Endothelial cell of umbilical vein (primary cell): ENCODE measurements at regions not wholly inside any gene's neighbourhood (a gene's known extent, or its start where the extent isn't known, plus 50 kb on each side); places are given as distances from the start of the nearest gene placed in this dataset.

ENCODE experiments used
- EZH2 ChIP-seq: IDR thresholded peaks from 2 replicates; pipeline ENCODE4 v1.6.1; 2012; ENCODE audit warnings: borderline replicate concordance, low read depth, mild to moderate bottlenecking, moderate library complexity, low read length, inconsistent platforms; ENCODE audit not compliant: severe bottlenecking
- GATA2 ChIP-seq: IDR thresholded peaks from 2 replicates; pipeline ENCODE4 v1.7.0; 2011; ENCODE audit warnings: low read depth, mild to moderate bottlenecking, moderate library complexity, mixed read lengths, low read length; ENCODE audit not compliant: insufficient read length, insufficient read depth
- MYC ChIP-seq: IDR thresholded peaks from one replicate; pipeline ENCODE4 v1.6.1; 2011; ENCODE audit warnings: mild to moderate bottlenecking, low read depth, low read length
- POLR2A ChIP-seq: IDR thresholded peaks from 2 replicates; pipeline ENCODE4 v1.6.1; 2012; ENCODE audit warnings: low read depth, mild to moderate bottlenecking, control low read depth, low read length
- POLR2AphosphoS5 ChIP-seq: IDR thresholded peaks from 2 replicates; pipeline ENCODE4 v1.6.1; 2012; ENCODE audit warnings: low read depth, mild to moderate bottlenecking, control low read depth, low read length, moderate library complexity; ENCODE audit not compliant: insufficient read depth
- TF ChIP-seq, protein P1 (sequence below), 2 donors: IDR thresholded peaks; 1 replicate in 1 of 2; 2 replicates in 1 of 2; pipeline ENCODE4 v1.5.1; 2011; ENCODE audit warnings: low read length in 2 of 2, mild to moderate bottlenecking in 2 of 2, moderate library complexity in 2 of 2, control low read depth in 1 of 2, inconsistent platforms in 1 of 2, low read depth in 1 of 2; ENCODE audit not compliant: insufficient read depth in 1 of 2; ENCODE audit errors: extremely low read depth in 1 of 2
- TF ChIP-seq, protein P2 (sequence below): IDR thresholded peaks from 2 replicates; pipeline ENCODE4 v1.6.1; 2011; ENCODE audit not compliant: insufficient read depth, insufficient read length

DNA sequence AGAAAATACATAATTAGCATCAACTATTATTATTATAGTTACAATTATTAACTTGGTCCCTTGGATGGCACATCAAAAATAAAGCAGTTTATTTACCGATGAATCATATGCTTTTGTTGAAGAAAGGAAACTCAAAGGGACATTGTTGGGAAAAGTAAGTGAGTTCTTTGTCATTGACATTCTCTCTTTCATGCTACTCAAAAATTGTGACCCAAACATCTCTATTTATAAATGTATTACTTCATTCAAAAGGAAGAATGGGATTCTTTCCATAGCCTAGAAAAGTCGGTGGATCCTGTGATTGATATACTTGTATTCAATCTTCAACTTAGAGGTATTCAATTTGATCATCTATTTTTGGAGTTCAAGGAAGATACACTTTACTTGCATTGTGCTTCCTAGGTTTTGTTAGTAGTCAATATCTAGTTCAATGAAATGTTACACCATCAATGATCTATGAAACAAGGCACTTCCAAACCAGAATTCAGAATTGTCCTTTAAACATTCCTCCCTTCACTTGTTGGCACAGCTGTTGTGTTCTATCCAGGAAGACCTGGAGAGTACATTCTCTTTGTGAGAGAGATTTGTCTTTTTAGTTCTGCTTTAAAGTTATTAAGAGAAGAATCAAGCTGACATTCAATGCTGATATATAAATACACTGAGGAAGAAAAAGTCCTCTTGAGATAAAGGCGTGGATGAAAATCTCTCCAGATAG lies 235.2 kb downstream of the TMEM26 start:
- TF ChIP-seq, protein P1, sequence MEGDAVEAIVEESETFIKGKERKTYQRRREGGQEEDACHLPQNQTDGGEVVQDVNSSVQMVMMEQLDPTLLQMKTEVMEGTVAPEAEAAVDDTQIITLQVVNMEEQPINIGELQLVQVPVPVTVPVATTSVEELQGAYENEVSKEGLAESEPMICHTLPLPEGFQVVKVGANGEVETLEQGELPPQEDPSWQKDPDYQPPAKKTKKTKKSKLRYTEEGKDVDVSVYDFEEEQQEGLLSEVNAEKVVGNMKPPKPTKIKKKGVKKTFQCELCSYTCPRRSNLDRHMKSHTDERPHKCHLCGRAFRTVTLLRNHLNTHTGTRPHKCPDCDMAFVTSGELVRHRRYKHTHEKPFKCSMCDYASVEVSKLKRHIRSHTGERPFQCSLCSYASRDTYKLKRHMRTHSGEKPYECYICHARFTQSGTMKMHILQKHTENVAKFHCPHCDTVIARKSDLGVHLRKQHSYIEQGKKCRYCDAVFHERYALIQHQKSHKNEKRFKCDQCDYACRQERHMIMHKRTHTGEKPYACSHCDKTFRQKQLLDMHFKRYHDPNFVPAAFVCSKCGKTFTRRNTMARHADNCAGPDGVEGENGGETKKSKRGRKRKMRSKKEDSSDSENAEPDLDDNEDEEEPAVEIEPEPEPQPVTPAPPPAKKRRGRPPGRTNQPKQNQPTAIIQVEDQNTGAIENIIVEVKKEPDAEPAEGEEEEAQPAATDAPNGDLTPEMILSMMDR (IDR thresholded peaks at IDR 0.05; ENCODE audit: extremely low read depth in 1 of 2, insufficient read depth in 1 of 2, low read depth in 1 of 2, low read length in 2 of 2), result no peak
- TF ChIP-seq GATA2, result no peak
- no peak for TF ChIP-seq POLR2A
- TF ChIP-seq EZH2, result no peak
- TF ChIP-seq, protein P2, sequence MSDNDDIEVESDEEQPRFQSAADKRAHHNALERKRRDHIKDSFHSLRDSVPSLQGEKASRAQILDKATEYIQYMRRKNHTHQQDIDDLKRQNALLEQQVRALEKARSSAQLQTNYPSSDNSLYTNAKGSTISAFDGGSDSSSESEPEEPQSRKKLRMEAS, result no peak
- TF ChIP-seq POLR2AphosphoS5, result no peak
- TF ChIP-seq MYC, result no peak
